ENCODE measurements at regions not wholly inside any gene's neighbourhood (a gene's known extent, or its start where the extent isn't known, plus 50 kb on each side); places are given as distances from the start of the nearest gene placed in this dataset.

DNA sequence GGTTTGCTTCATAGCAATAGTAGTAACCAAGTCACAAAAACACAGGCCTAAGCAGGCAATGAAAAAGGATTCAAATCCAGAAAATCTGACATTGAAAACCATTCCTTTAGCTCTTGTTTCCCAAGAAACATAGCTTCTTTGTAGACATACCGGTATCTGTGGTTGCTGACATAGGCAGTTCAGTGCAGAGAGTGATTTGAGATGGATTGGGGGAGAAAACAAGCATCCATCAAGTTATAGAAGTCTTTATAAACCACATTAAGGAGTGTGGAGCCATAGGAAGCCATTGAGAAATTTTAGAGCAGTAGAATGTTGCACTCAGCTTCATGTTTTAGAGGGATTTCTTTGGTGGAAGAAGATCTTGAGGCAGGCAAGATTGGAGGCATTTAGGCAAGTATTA lies 91.2 kb upstream of the MARCKS start:
- no peak for DNase-seq
- Histone ChIP-seq H3K9me3 (replicated peaks) (no peaks in the 10 kb centered on the region), H3K4me1 (peaks cover 14% of the 10 kb centered on the region), H3K4me3 (no peak overlapping the region), H3K27ac (replicated peaks) (no peak overlapping the region), H3K27me3 (ENCODE audit: low read depth) (no peaks in the 10 kb centered on the region), H3K36me3 (no peaks in the 10 kb centered on the region)
- intact Hi-C loops (cut with micrococcal nuclease), result no loop called here
- no peak for TF ChIP-seq CTCF (IDR thresholded peaks at IDR 0.05; ENCODE audit: borderline replicate concordance)

DNA sequence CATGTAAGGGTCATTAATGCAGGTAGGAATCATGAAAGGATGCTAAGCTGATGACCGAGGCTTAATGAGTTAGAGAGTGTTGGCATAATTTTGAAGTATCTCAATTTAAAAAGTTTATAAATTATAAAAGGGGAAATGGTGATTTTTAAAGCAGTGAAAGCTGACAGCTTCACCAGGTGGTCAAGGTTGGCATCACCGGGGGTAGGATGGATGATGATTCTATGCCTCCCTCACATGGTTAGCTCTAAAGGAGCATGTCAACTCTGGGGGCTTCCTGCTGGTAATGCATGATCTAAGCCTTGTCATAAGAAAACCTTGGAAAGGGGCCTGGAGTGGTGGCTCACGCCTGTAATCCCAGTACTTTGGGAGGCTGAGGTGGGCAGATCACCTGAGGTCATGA lies 89.2 kb upstream of the MARCKS start:
- Histone ChIP-seq H3K4me3 (no peak overlapping the region), H3K27me3 (ENCODE audit: low read depth) (no peaks in the 10 kb centered on the region), H3K4me1 (peaks cover 8% of the 10 kb centered on the region), H3K36me3 (no peaks in the 10 kb centered on the region), H3K9me3 (replicated peaks) (no peaks in the 10 kb centered on the region), H3K27ac (replicated peaks) (no peak overlapping the region)
- TF ChIP-seq CTCF (IDR thresholded peaks at IDR 0.05; ENCODE audit: borderline replicate concordance), result no peak
- DNase-seq, result no peak
- intact Hi-C loops (cut with micrococcal nuclease), result no loop called here

DNA sequence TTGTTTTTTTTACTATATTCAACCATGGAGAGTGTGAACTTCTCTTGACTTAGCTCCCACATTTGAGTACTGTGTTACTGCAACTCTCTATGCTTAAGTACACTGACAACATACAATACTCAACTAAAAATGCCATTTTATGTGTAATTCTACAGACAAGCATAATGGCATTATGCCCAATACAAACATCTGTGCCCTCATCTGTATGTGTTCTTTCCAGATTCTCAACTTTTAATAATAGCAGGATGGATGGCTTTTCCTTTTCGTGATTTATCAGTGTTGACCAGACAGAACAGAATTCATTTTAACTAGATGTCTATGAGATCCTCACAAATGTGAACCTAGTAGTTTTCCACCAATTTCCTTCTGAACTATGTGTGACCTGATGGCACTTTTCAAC lies 84.2 kb upstream of the MARCKS start:
- no peak overlapping the region for H3K27ac ChIP-seq (replicated peaks)
- H3K4me1 ChIP-seq, result no peaks in the 10 kb centered on the region
- no peak for TF ChIP-seq CTCF (IDR thresholded peaks at IDR 0.05; ENCODE audit: borderline replicate concordance)
- intact Hi-C loops (cut with micrococcal nuclease), result no loop called here
- no peaks in the 10 kb centered on the region for H3K27me3 ChIP-seq (ENCODE audit: low read depth)
- no peak for DNase-seq
- no peak overlapping the region for H3K4me3 ChIP-seq
- H3K9me3 ChIP-seq (replicated peaks), result no peaks in the 10 kb centered on the region
- no peaks in the 10 kb centered on the region for H3K36me3 ChIP-seq

DNA sequence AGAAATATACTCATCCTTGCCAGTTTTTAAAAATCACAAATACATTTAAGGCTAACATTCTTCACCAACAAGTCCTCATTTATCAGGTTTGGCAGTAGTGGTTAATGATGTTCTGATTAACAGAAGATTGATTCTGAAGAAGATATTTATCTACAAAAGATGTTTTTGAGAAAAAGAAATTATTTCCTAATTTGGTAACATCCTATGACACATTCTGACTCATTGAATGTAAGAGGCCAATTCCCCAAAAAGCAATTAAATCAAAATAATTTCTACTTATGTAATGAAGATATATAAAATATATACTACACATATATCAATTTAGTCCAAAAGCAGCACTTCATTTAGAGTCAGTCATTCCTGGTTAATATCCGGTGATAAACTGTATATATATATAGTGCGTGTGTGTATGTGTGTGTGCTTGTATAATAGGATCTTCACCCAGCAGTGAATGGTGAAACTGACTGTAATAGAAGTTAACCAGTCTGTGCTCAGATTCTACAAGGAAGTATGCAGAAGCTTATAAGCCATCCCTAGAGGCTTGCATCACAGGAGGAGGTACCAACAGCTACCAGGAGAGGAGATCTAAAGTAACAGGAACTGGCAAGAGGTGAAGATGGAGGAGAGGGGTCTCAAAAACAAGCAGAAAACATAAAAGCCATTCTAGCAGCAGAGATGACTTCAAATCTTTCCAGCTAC lies 82.9 kb upstream of the MARCKS start:
- TF ChIP-seq CTCF (IDR thresholded peaks at IDR 0.05; ENCODE audit: borderline replicate concordance), result no peak
- Histone ChIP-seq H3K4me1 (no peaks in the 10 kb centered on the region), H3K4me3 (no peak overlapping the region), H3K27ac (replicated peaks) (no peak overlapping the region), H3K36me3 (no peaks in the 10 kb centered on the region), H3K27me3 (ENCODE audit: low read depth) (no peaks in the 10 kb centered on the region), H3K9me3 (replicated peaks) (no peaks in the 10 kb centered on the region)
- DNase-seq, result no peak
- intact Hi-C loops (cut with micrococcal nuclease), result no loop called here

- no peaks in the 10 kb centered on the region for H3K27me3 ChIP-seq (ENCODE audit: low read depth)
- H3K36me3 ChIP-seq, result no peaks in the 10 kb centered on the region
- no peak overlapping the region for H3K27ac ChIP-seq (replicated peaks)
- H3K4me3 ChIP-seq, result no peak overlapping the region
- no peaks in the 10 kb centered on the region for H3K9me3 ChIP-seq (replicated peaks)
- no peak for DNase-seq
- TF ChIP-seq CTCF (IDR thresholded peaks at IDR 0.05; ENCODE audit: borderline replicate concordance), result no peak
- H3K4me1 ChIP-seq, result no peaks in the 10 kb centered on the region
- intact Hi-C loops (cut with micrococcal nuclease), result no loop called here
Measured at GRCh38 chr6:113776998-113777397, 80.1 kb upstream of the MARCKS start.

Data from left ventricle myocardium inferior (tissue), 1 donor.